ENCODE measurements at regions not wholly inside any gene's neighbourhood (a gene's known extent, or its start where the extent isn't known, plus 50 kb on each side); places are given as distances from the start of the nearest gene placed in this dataset.

- no peak for TF ChIP-seq CTCF (IDR thresholded peaks at IDR 0.05)
- no peak for TF ChIP-seq POLR2A (IDR thresholded peaks at IDR 0.05)
Observed at GRCh38 chr5:17429353-17429752, 68.7 kb upstream of the TAF11L2 start.

All from tibial nerve (tissue), 3 donors.